ENCODE measurements at regions not wholly inside any gene's neighbourhood (a gene's known extent, or its start where the extent isn't known, plus 50 kb on each side); places are given as distances from the start of the nearest gene placed in this dataset.
A peak's percentile ranks its signal among the peaks of the same experiment; 100 is the strongest.

DNA sequence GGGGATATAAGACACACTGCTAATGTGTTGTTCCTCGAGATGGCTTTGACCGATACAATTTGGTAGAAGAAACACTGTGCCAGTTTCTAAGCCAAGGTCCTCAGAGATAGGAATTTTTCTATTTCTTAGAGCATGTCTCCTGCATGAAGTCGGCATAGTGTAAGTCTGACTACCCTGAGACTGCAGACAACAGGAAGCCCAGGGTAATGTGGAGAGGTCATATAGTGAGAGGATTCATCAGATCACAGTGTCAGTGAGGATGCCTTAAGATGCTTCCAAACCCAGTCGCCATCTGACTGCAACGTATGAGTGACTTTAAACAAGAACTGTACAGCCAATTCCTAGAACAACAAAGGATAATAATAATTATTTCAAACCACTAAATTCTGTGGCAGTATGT is 818.3 kb upstream of the GYPC start:
- no peak for FAIRE-seq
- TF ChIP-seq, protein P1, sequence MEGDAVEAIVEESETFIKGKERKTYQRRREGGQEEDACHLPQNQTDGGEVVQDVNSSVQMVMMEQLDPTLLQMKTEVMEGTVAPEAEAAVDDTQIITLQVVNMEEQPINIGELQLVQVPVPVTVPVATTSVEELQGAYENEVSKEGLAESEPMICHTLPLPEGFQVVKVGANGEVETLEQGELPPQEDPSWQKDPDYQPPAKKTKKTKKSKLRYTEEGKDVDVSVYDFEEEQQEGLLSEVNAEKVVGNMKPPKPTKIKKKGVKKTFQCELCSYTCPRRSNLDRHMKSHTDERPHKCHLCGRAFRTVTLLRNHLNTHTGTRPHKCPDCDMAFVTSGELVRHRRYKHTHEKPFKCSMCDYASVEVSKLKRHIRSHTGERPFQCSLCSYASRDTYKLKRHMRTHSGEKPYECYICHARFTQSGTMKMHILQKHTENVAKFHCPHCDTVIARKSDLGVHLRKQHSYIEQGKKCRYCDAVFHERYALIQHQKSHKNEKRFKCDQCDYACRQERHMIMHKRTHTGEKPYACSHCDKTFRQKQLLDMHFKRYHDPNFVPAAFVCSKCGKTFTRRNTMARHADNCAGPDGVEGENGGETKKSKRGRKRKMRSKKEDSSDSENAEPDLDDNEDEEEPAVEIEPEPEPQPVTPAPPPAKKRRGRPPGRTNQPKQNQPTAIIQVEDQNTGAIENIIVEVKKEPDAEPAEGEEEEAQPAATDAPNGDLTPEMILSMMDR (IDR thresholded peaks at IDR 0.05; ENCODE audit: borderline replicate concordance, extremely low read depth, insufficient read depth) = no peak
- Histone ChIP-seq H3K4me3 (ENCODE audit: low read length in 3 of 3) (no peak overlapping the region), H3K27me3 (ENCODE audit: control insufficient read depth, insufficient read depth, low read length) (no peaks in the 10 kb centered on the region), H3K4me1 (ENCODE audit: control insufficient read depth in 2 of 3, insufficient read depth in 2 of 3, low read depth in 1 of 3, low read length in 3 of 3) (no peaks in the 10 kb centered on the region), H3K36me3 (ENCODE audit: control insufficient read depth in 2 of 3, insufficient read depth in 3 of 3, low read length in 3 of 3) (no peaks in the 10 kb centered on the region), H3K27ac (ENCODE audit: low read depth in 2 of 2, low read length in 2 of 2) (no peak overlapping the region), H3K9ac (ENCODE audit: low read length in 3 of 3) (no peak overlapping the region), H3K9me3 (ENCODE audit: control insufficient read depth in 2 of 3, insufficient read depth in 1 of 3, low read length in 3 of 3) (no peaks in the 10 kb centered on the region)
- intact Hi-C loops (cut with DNase I) = no loop called here
- peak in 1 of 5 donors; percentile 3 for DNase-seq

DNA sequence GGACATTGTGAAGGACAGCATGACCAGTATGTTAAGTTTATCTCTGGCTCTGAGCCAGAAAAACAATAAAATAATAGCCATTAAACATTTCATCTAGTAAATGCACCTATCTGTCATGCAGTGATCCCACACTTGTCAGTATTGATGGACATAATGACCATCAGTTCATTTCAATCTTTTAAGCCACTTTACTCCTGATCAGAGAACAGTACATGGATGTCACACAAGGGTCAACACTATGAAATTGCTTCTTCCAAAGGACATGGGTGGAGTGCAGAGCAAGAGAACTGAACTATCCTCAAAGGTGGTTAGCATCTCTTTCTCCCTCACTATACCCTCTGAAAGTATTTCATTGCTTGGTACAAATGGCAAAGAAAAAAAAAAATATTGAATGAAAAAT is 816.0 kb upstream of the GYPC start:
- no peak overlapping the region for H3K9ac ChIP-seq (ENCODE audit: low read length in 3 of 3)
- DNase-seq = no peak
- no peak overlapping the region for H3K4me3 ChIP-seq (ENCODE audit: low read length in 3 of 3)
- no peaks in the 10 kb centered on the region for H3K9me3 ChIP-seq (ENCODE audit: control insufficient read depth in 2 of 3, insufficient read depth in 1 of 3, low read length in 3 of 3)
- H3K27ac ChIP-seq (ENCODE audit: low read depth in 2 of 2, low read length in 2 of 2) = no peak overlapping the region
- H3K36me3 ChIP-seq (ENCODE audit: control insufficient read depth in 2 of 3, insufficient read depth in 3 of 3, low read length in 3 of 3) = no peaks in the 10 kb centered on the region
- intact Hi-C loops (cut with DNase I) = no loop called here
- H3K27me3 ChIP-seq (ENCODE audit: control insufficient read depth, insufficient read depth, low read length) = no peaks in the 10 kb centered on the region
- H3K4me1 ChIP-seq (ENCODE audit: control insufficient read depth in 2 of 3, insufficient read depth in 2 of 3, low read depth in 1 of 3, low read length in 3 of 3) = no peaks in the 10 kb centered on the region
- no peak for FAIRE-seq
- TF ChIP-seq, protein P1 (IDR thresholded peaks at IDR 0.05; ENCODE audit: borderline replicate concordance, extremely low read depth, insufficient read depth) = no peak

DNA sequence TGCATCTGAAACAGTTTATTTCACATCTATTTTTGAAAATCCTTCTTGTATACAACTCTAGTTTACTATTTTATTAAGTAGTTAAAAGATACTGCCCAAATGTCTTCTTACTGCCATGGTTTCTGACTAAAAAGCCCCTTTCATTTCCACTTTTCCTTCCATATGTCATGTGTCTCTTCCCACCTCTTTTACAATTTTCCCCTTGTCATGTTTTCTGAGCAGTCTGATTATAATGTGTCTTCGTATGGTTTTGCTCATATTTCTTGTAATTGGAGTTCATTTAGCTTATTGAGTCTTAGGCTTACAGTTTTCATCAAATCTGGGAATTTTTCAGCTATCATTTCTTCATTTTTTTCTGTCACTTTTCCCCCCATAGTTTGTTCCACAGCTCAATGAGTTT is 813.9 kb upstream of the GYPC start:
- Histone ChIP-seq H3K9me3 (ENCODE audit: control insufficient read depth in 2 of 3, insufficient read depth in 1 of 3, low read length in 3 of 3) (no peaks in the 10 kb centered on the region), H3K4me1 (ENCODE audit: control insufficient read depth in 2 of 3, insufficient read depth in 2 of 3, low read depth in 1 of 3, low read length in 3 of 3) (no peaks in the 10 kb centered on the region), H3K4me3 (ENCODE audit: low read length in 3 of 3) (no peak overlapping the region), H3K36me3 (ENCODE audit: control insufficient read depth in 2 of 3, insufficient read depth in 3 of 3, low read length in 3 of 3) (no peaks in the 10 kb centered on the region), H3K27me3 (ENCODE audit: control insufficient read depth, insufficient read depth, low read length) (no peaks in the 10 kb centered on the region), H3K9ac (ENCODE audit: low read length in 3 of 3) (no peak overlapping the region), H3K27ac (ENCODE audit: low read depth in 2 of 2, low read length in 2 of 2) (no peak overlapping the region)
- no peak for FAIRE-seq
- intact Hi-C loops (cut with DNase I) = no loop called here
- TF ChIP-seq, protein P1 (IDR thresholded peaks at IDR 0.05; ENCODE audit: borderline replicate concordance, extremely low read depth, insufficient read depth) = no peak
- no peak for DNase-seq

DNA sequence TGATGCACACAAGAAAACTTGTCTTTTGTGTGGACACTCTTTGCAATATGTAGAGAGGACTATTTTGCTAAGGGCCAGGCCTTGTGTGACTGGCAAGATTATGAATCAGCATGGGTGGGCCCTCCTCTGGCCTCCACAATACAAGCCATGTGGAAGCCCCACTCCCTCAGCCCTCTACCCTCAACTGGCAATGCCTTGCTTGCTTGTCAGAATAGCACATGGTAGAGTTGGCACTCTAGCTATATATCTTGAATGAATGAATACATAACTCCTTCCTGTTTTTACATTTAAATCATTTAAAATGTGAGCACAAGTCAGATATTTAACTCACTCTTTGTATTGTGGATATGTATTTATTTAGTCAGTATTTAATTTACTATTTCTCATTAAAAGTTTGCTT is 805.4 kb upstream of the GYPC start:
- Histone ChIP-seq H3K27ac (ENCODE audit: low read depth in 2 of 2, low read length in 2 of 2) (no peak overlapping the region), H3K36me3 (ENCODE audit: control insufficient read depth in 2 of 3, insufficient read depth in 3 of 3, low read length in 3 of 3) (no peaks in the 10 kb centered on the region), H3K9ac (ENCODE audit: low read length in 3 of 3) (no peak overlapping the region), H3K27me3 (ENCODE audit: control insufficient read depth, insufficient read depth, low read length) (no peaks in the 10 kb centered on the region), H3K4me3 (ENCODE audit: low read length in 3 of 3) (no peak overlapping the region), H3K9me3 (ENCODE audit: control insufficient read depth in 2 of 3, insufficient read depth in 1 of 3, low read length in 3 of 3) (no peaks in the 10 kb centered on the region), H3K4me1 (ENCODE audit: control insufficient read depth in 2 of 3, insufficient read depth in 2 of 3, low read depth in 1 of 3, low read length in 3 of 3) (no peaks in the 10 kb centered on the region)
- TF ChIP-seq, protein P1 (IDR thresholded peaks at IDR 0.05; ENCODE audit: borderline replicate concordance, extremely low read depth, insufficient read depth) = no peak
- intact Hi-C loops (cut with DNase I) = no loop called here
- DNase-seq (no peak), FAIRE-seq (no peak)
